Fibroblast of the aortic adventitia (primary cell): ENCODE measurements at regions not wholly inside any gene's neighbourhood (a gene's known extent, or its start where the extent isn't known, plus 50 kb on each side); places are given as distances from the start of the nearest gene placed in this dataset.

ENCODE experiments used
- DNase-seq: peaks from one replicate; pipeline ENCODE4 v3.0.0-alpha.2; 2010; ENCODE audit warnings: low read depth
- H3K4me3 ChIP-seq: 2 replicates; pipeline ENCODE4 v1.5.1; 2011; ENCODE audit warnings: low read depth, mild to moderate bottlenecking, control low read depth, low read length, moderate library complexity
- CTCF ChIP-seq: IDR thresholded peaks from 2 replicates; pipeline ENCODE4 v1.5.1; 2011; ENCODE audit warnings: mild to moderate bottlenecking, low read length, control low read depth, inconsistent platforms; ENCODE audit not compliant: insufficient read depth

GRCh38 chr7:131839967-131840690 is 283.7 kb upstream of the PODXL start:
- no peak for TF ChIP-seq CTCF
- no peak for DNase-seq
- no peak overlapping the region for H3K4me3 ChIP-seq

- no peak overlapping the region for H3K4me3 ChIP-seq
- no peak for TF ChIP-seq CTCF
- DNase-seq: no peak
Observed at GRCh38 chr7:131836733-131837132, 280.3 kb upstream of the PODXL start.

GRCh38 chr7:131835141-131835540 is 278.7 kb upstream of the PODXL start:
- no peak for TF ChIP-seq CTCF
- DNase-seq: no peak
- no peak overlapping the region for H3K4me3 ChIP-seq

GRCh38 chr7:131830681-131831080 is 274.3 kb upstream of the PODXL start:
- TF ChIP-seq CTCF: no peak
- H3K4me3 ChIP-seq: no peak overlapping the region
- no peak for DNase-seq

- no peak for DNase-seq
- no peak for TF ChIP-seq CTCF
- H3K4me3 ChIP-seq: no peak overlapping the region
Observed at GRCh38 chr7:131829947-131830558, 273.6 kb upstream of the PODXL start.

- DNase-seq: no peak
- TF ChIP-seq CTCF: no peak
- no peak overlapping the region for H3K4me3 ChIP-seq
Observed at GRCh38 chr7:131827421-131827820, 271.0 kb upstream of the PODXL start.
